Ascending aorta (tissue), 2 donors: ENCODE measurements at regions not wholly inside any gene's neighbourhood (a gene's known extent, or its start where the extent isn't known, plus 50 kb on each side); places are given as distances from the start of the nearest gene placed in this dataset.

Experiments used
- DNase-seq, 2 donors: peaks; one replicate each; pipeline ENCODE4 v3.0.0-alpha.2; 2019; ENCODE audit warnings: low spot score in 2 of 2
- H3K27ac ChIP-seq, 2 donors: fragments of 200-600 bp; sonication (generic); one replicate each; pipeline ENCODE4 v1.5.1; 2016 to 2017; ENCODE audit warnings: mild to moderate bottlenecking in 1 of 2
- H3K27me3 ChIP-seq: fragments of 200-600 bp; sonication (generic); one replicate; pipeline ENCODE4 v1.5.1; 2017
- H3K36me3 ChIP-seq, 2 donors: fragments of 200-600 bp; sonication (generic); one replicate each; pipeline ENCODE4 v1.5.1; 2016
- H3K4me1 ChIP-seq, 2 donors: fragments of 200-600 bp; sonication (generic); one replicate each; pipeline ENCODE4 v1.5.1; 2016 to 2017; ENCODE audit warnings: mild to moderate bottlenecking in 1 of 2
- H3K4me3 ChIP-seq, 2 donors: fragments of 200-600 bp; sonication (generic); one replicate each; pipeline ENCODE4 v1.5.1; 2016 to 2017; ENCODE audit warnings: mild to moderate bottlenecking in 1 of 2
- H3K9me3 ChIP-seq, 2 donors: fragments of 200-600 bp; sonication (generic); one replicate each; pipeline ENCODE4 v1.5.1; 2016
- intact Hi-C: fragments of 100-400 bp; cut with DNase I; formaldehyde crosslinking; loops from one replicate; pipeline ENCODE4 v1.15.1; 2023
- TF ChIP-seq, protein P1 (sequence below), 3 experiments: fragments of 200-600 bp in 2 of 3; fragments of 450-650 bp in 1 of 3; sonication (generic) in 2 of 3; IDR thresholded peaks; one replicate each; pipeline ENCODE4 v1.5.1; 2016 to 2019; ENCODE audit warnings: antibody characterized with exemption in 3 of 3, mild to moderate bottlenecking in 1 of 3, moderate library complexity in 1 of 3

DNA sequence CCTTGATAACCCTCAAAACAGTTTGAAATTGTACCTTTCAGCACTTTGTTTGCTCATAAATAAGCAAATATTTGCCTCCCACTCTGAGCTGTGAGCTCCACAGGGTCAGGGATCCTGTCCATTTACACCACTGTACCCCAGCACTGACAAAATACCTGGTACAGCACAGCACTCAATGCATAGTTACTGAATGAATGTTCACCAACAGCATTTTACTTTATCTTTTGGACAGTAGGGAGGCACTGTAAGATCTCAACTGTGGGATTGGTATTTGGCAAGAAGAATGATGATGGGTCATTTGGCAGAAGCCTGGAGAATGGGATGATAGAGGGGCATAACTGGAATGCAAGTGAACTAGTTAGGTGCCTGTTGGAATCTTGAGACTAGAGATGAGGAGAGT, 127.2 kb upstream of the ARGLU1 start:
- TF ChIP-seq, protein P1, sequence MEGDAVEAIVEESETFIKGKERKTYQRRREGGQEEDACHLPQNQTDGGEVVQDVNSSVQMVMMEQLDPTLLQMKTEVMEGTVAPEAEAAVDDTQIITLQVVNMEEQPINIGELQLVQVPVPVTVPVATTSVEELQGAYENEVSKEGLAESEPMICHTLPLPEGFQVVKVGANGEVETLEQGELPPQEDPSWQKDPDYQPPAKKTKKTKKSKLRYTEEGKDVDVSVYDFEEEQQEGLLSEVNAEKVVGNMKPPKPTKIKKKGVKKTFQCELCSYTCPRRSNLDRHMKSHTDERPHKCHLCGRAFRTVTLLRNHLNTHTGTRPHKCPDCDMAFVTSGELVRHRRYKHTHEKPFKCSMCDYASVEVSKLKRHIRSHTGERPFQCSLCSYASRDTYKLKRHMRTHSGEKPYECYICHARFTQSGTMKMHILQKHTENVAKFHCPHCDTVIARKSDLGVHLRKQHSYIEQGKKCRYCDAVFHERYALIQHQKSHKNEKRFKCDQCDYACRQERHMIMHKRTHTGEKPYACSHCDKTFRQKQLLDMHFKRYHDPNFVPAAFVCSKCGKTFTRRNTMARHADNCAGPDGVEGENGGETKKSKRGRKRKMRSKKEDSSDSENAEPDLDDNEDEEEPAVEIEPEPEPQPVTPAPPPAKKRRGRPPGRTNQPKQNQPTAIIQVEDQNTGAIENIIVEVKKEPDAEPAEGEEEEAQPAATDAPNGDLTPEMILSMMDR (IDR thresholded peaks at IDR 0.05): no peak
- Histone ChIP-seq H3K36me3 (no peaks in the 10 kb centered on the region), H3K9me3 (no peaks in the 10 kb centered on the region), H3K27me3 (no peaks in the 10 kb centered on the region), H3K4me1 (no peaks in the 10 kb centered on the region), H3K27ac (no peak overlapping the region), H3K4me3 (no peak overlapping the region)
- intact Hi-C loops: no loop called here
- DNase-seq: no peak

DNA sequence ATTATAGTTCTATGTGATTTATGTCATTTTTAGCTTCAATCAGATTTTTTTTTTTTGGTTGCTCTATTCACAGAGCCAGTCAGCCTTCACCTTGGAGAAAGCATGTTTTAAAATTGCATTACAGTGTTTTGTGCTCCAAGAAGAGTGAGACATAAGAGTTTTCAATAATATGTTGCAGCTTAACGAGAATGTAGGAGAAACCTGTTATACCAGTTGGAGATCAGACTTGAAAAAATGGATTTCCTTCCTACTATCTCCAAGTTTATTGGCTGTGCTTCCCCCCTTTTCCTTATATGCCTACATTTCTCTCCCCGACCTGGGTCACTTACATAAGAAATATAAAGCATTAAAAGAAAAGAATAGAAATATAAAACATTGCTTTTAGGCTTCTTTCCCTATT, 123.9 kb upstream of the ARGLU1 start:
- Histone ChIP-seq H3K27ac (no peak overlapping the region), H3K4me3 (no peak overlapping the region), H3K4me1 (no peaks in the 10 kb centered on the region), H3K9me3 (no peaks in the 10 kb centered on the region), H3K36me3 (no peaks in the 10 kb centered on the region), H3K27me3 (no peaks in the 10 kb centered on the region)
- TF ChIP-seq, protein P1 (IDR thresholded peaks at IDR 0.05): no peak
- DNase-seq: no peak
- intact Hi-C loops: no loop called here

DNA sequence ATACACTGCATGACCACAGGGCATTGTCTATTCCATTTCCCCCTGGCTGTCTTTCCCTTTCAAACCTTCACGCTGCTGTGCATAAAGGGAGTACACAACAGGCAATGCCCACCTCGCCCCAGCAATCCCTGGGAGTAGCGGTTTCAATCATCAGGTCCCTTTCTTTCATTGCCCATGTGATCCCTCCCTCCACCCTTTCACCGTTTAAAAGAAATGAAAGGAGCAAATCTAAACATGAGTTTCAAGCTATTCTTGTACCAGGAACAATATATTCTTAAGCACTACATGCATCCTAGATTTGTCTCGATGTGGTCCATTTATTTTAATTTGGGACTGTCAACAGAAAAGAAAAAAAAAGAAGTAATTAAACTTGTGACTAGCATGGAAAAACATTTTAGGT, 123.4 kb upstream of the ARGLU1 start:
- no peaks in the 10 kb centered on the region for H3K9me3 ChIP-seq
- no peaks in the 10 kb centered on the region for H3K4me1 ChIP-seq
- no peaks in the 10 kb centered on the region for H3K27me3 ChIP-seq
- H3K36me3 ChIP-seq: no peaks in the 10 kb centered on the region
- no peak overlapping the region for H3K27ac ChIP-seq
- intact Hi-C loops: no loop called here
- H3K4me3 ChIP-seq: no peak overlapping the region
- TF ChIP-seq, protein P1 (IDR thresholded peaks at IDR 0.05): no peak
- no peak for DNase-seq

DNA sequence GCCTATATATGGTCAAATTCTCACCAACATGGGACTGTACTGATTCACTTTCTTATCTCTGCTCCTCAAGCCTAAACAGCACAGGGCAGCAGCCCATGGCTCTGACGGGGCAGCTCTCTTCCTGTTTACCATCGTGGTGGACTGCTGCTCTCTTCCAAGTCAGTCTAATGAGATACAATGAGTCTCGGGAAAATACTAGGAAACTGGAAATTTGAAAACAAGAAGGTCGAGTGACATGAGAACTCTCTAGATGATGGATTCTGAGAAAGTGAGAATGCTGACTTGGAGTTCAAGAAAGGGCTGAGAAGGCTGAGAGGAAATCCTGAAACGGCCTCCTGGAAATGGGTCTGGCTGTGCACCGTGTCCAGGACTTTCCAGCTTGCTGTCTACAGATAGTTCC, 122.8 kb upstream of the ARGLU1 start:
- Histone ChIP-seq H3K27ac (no peak overlapping the region), H3K27me3 (no peaks in the 10 kb centered on the region), H3K4me3 (no peak overlapping the region), H3K9me3 (no peaks in the 10 kb centered on the region), H3K4me1 (no peaks in the 10 kb centered on the region), H3K36me3 (no peaks in the 10 kb centered on the region)
- TF ChIP-seq, protein P1 (IDR thresholded peaks at IDR 0.05): no peak
- no peak for DNase-seq
- intact Hi-C loops: no loop called here

DNA sequence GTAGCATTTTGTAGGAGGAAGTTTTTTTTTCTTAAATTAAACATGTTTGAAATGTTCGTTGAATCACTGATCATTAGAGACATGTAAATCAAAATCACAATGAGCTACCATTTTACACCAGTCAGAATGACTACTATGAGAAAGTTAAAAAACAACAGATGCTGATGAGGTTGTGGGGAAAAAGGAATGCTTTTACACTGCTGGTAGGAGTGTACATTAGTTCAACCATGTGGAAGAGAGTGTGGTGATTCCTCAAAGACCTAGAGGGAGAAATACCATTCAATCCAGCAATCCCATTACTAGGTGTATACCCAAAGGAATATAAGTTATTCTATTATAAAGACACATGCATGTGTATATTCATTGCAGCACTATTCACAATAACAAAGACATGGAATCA, 122.0 kb upstream of the ARGLU1 start:
- Histone ChIP-seq H3K4me1 (no peaks in the 10 kb centered on the region), H3K27ac (no peak overlapping the region), H3K4me3 (no peak overlapping the region), H3K9me3 (no peaks in the 10 kb centered on the region), H3K27me3 (no peaks in the 10 kb centered on the region), H3K36me3 (no peaks in the 10 kb centered on the region)
- intact Hi-C loops: no loop called here
- DNase-seq: no peak
- TF ChIP-seq, protein P1 (IDR thresholded peaks at IDR 0.05): no peak

DNA sequence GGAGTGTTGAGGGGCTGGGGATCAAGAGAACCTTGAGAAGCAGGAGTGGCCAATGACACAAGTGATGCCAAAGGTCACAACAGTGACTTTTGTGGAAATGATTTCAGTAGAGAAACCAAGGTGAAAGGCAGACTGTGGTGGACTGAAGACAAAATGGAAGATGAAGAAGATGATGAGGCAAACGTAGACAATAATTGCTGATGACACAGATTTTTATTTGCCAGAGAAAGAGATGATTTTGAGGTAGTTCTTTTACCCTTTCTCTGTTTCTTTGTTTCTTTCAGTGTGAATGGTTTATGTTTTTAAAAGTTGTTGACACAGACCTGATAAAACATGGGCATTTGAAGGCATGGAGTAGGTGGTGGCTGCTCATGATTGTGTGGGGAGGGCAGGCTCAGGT, 121.0 kb upstream of the ARGLU1 start:
- Histone ChIP-seq H3K4me3 (no peak overlapping the region), H3K9me3 (no peaks in the 10 kb centered on the region), H3K36me3 (no peaks in the 10 kb centered on the region), H3K27me3 (no peaks in the 10 kb centered on the region), H3K4me1 (no peaks in the 10 kb centered on the region), H3K27ac (no peak overlapping the region)
- no peak for DNase-seq
- TF ChIP-seq, protein P1 (IDR thresholded peaks at IDR 0.05): no peak
- intact Hi-C loops: no loop called here
